Neural crest cell (in vitro differentiated cells): ENCODE measurements at regions not wholly inside any gene's neighbourhood (a gene's known extent, or its start where the extent isn't known, plus 50 kb on each side); places are given as distances from the start of the nearest gene placed in this dataset.

ENCODE experiments used
- DNase-seq: peaks from one replicate; pipeline ENCODE4 v3.0.0; 2021; ENCODE audit warnings: low read depth, mixed read lengths, low spot score
- H3K27ac Mint-ChIP-seq: one replicate; pipeline ENCODE4 v1.8.0; 2021; ENCODE audit warnings: mild to moderate bottlenecking, mixed read lengths; ENCODE audit not compliant: unreplicated experiment
- H3K27me3 Mint-ChIP-seq: 2 replicates; pipeline ENCODE4 v1.8.0; 2021; ENCODE audit warnings: low read depth, mild to moderate bottlenecking, mixed read lengths
- H3K36me3 Mint-ChIP-seq: 2 replicates; pipeline ENCODE4 v1.8.0; 2021; ENCODE audit warnings: low read depth, mild to moderate bottlenecking, mixed read lengths
- H3K4me1 Mint-ChIP-seq: 2 replicates; pipeline ENCODE4 v1.8.0; 2021; ENCODE audit warnings: mixed read lengths
- H3K4me3 Mint-ChIP-seq: one replicate; pipeline ENCODE4 v1.8.0; 2021; ENCODE audit warnings: mild to moderate bottlenecking, mixed read lengths
- H3K9me3 Mint-ChIP-seq: 2 replicates; pipeline ENCODE4 v1.8.0; 2021; ENCODE audit warnings: mixed read lengths
- TF ChIP-seq, protein P1 (sequence below): fragments of 200-600 bp; sonication (generic); conservative IDR thresholded peaks from 2 replicates; pipeline ENCODE4 v1.5.0; 2021; ENCODE audit warnings: antibody characterized with exemption, mild to moderate bottlenecking

DNA sequence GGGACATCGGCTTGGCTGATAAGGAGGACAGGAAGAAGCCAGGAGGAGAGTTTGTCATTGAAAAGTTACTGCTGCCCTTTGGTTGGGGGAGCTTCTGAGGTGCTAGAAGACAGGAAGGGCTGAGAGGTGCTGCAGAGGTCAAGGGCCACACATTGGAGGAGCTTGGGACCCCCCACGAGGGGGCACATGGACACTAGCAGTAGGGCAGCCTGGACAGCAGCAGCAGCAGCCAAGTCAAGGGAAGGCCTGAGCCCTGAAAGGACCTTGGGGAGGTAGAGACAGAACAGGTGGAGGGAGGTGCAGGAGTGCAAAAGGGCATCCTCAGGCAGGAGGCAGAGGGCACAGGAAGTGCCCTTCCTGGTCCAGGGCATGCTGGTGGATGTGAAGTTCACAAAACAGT, 439.7 kb upstream of the IGFBP3 start:
- TF ChIP-seq, protein P1, sequence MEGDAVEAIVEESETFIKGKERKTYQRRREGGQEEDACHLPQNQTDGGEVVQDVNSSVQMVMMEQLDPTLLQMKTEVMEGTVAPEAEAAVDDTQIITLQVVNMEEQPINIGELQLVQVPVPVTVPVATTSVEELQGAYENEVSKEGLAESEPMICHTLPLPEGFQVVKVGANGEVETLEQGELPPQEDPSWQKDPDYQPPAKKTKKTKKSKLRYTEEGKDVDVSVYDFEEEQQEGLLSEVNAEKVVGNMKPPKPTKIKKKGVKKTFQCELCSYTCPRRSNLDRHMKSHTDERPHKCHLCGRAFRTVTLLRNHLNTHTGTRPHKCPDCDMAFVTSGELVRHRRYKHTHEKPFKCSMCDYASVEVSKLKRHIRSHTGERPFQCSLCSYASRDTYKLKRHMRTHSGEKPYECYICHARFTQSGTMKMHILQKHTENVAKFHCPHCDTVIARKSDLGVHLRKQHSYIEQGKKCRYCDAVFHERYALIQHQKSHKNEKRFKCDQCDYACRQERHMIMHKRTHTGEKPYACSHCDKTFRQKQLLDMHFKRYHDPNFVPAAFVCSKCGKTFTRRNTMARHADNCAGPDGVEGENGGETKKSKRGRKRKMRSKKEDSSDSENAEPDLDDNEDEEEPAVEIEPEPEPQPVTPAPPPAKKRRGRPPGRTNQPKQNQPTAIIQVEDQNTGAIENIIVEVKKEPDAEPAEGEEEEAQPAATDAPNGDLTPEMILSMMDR: no peak
- Mint-ChIP-seq H3K9me3 (no peaks in the 10 kb centered on the region), H3K4me3 (no peak overlapping the region), H3K36me3 (no peaks in the 10 kb centered on the region), H3K27me3 (no peaks in the 10 kb centered on the region), H3K27ac (no peak overlapping the region), H3K4me1 (peaks cover 23% of the 10 kb centered on the region)
- no peak for DNase-seq

DNA sequence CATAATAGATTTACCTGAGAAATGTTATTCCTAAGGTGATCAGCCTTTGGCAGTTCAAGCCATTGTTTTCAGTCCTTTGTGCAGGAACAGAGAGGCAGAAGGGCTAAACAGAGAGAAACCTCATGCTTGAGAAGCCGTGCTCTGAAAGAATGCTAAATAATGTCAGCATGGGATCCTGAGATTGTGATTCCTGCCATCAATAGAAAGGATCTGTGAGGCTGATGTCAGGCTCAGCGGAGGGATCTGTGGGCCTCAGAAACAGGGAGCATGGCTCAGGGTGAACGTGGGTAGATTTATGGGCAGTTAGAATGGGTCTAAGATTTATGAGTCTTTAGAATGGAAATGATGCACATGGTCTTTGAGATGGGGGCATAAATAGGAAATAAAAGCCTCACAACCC, 439.2 kb upstream of the IGFBP3 start:
- Mint-ChIP-seq H3K4me3 (no peak overlapping the region), H3K27ac (no peak overlapping the region), H3K36me3 (no peaks in the 10 kb centered on the region), H3K27me3 (no peaks in the 10 kb centered on the region), H3K9me3 (no peaks in the 10 kb centered on the region), H3K4me1 (peaks cover 23% of the 10 kb centered on the region)
- TF ChIP-seq, protein P1: no peak
- no peak for DNase-seq

DNA sequence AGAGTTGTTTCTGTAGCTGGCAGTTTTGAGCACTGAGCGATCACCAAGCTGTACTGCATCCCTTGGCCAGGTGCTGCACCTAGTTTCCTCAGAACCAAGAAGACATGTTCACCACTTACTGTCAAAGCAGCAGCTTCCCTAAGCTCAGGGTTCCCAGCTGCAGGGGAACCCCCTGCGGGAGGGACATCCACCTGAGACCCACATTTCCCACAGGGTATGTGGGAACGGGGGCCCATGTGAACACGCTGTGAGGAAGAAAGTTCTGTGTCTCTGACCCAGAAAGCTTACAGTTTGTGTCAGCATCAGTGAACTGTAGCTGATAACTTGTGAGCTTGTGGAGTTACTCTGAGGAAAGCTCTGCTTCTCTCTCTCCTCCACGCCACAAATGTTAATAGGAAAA, 436.8 kb upstream of the IGFBP3 start:
- Mint-ChIP-seq H3K4me3 (no peak overlapping the region), H3K4me1 (peaks cover 5% of the 10 kb centered on the region), H3K9me3 (no peaks in the 10 kb centered on the region), H3K27me3 (no peaks in the 10 kb centered on the region), H3K36me3 (no peaks in the 10 kb centered on the region), H3K27ac (no peak overlapping the region)
- DNase-seq: no peak
- TF ChIP-seq, protein P1: no peak

DNA sequence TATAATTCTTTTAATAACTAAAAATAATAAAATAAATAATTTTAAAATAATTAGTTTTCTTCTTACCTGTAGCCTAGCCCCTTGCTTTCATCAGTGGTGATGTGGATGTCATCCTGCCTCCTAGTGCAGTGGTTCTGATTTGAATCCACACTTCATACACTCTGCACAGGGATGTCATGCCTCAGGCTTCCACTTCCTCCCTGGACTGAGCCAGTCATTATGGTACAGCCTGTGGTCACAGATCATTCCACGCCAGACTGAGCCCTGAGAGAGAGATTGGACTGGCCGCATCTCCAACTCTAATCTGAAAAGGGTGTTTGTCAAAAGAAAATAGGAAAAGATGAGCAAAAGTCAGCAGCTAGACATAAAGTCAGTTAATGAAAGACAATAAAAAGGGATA, 436.2 kb upstream of the IGFBP3 start:
- Mint-ChIP-seq H3K4me1 (peaks cover 6% of the 10 kb centered on the region), H3K27ac (no peak overlapping the region), H3K4me3 (no peak overlapping the region), H3K9me3 (no peaks in the 10 kb centered on the region), H3K36me3 (no peaks in the 10 kb centered on the region), H3K27me3 (no peaks in the 10 kb centered on the region)
- TF ChIP-seq, protein P1: no peak
- no peak for DNase-seq

DNA sequence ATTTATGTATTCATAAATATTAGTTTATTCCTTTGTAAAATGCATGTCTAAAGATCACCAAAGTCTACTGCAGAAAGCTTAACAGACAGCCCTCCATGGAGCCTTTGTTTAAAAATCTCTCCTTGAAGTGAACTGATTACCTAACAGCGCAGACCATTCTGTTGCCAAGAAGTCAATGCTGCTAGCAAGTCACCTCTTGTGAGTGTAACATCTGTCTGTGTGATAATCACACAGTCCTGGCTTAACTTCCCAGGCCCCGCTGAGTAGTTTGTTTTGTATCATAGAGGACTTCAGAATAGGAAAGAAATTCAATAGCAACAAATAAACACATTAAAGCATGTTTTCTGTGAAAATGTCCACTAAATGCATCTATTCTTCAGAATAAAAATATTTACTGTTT, 435.3 kb upstream of the IGFBP3 start:
- peaks cover 13% of the 10 kb centered on the region for H3K4me1 Mint-ChIP-seq
- no peak overlapping the region for H3K4me3 Mint-ChIP-seq

More for the DNA sequence above, 435.3 kb upstream of the IGFBP3 start:
- H3K36me3 Mint-ChIP-seq: no peaks in the 10 kb centered on the region
- H3K27ac Mint-ChIP-seq: no peak overlapping the region
- no peak for DNase-seq
- no peaks in the 10 kb centered on the region for H3K27me3 Mint-ChIP-seq
- TF ChIP-seq, protein P1: no peak
- H3K9me3 Mint-ChIP-seq: no peaks in the 10 kb centered on the region
